ENCODE measurements at regions not wholly inside any gene's neighbourhood (a gene's known extent, or its start where the extent isn't known, plus 50 kb on each side); places are given as distances from the start of the nearest gene placed in this dataset.

DNA sequence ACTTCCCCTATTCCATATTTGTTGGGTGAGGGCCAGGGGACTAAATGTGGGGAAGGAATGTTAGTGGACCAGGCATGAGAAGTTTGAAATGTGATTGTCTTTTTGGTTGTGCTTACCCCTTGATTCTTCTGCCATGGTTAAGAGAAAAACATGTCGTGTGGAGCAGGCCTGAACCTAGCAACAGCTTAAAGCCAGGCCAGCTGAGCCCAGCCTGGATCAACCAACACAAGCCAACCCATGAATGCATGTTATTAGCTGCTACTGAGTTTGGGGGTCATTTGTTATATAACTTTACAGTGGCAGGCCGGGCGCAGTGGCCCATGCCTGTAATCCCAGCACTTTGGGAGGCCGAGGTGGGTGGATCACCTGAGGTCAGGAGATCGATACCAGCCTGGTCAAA, 52.4 kb upstream of the TRIO start:
- no peak for DNase-seq

DNA sequence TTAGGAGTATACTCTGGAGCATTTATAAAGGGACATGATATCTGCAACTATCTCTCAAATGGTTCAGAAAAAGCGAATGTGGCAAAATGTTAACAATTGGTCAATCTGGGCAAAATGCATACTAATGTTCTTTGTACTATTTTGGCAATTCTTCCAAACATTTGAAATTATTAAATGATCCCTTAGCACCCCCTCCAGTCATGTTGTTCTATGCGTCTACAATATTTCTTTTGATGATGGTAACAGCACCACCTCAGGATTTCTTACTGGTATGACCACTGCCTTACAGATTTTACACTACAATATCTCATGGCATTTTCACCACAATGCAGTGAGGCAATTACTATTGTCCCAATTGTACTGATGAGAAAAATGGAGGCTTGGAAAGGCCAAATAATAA, 52.9 kb upstream of the TRIO start:
- DNase-seq = no peak

DNA sequence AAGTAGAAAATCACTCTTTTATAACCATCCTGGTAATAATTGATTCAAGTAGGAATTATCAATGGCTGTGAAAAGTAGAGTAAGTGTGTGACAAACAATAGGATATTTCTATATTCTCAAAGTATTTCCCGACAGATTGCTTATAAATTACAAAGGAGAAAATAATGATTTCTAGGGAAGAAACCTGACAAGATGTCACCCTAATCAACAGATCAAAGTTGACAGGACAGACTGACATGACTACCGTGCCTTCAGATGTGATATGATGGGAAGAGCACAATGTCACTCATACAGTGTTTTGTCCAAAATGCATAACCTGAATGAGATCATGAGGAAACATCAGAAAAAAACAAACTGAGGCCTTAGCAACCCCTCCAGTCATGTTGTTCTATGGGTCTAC, 53.9 kb upstream of the TRIO start:
- DNase-seq = no peak

DNA sequence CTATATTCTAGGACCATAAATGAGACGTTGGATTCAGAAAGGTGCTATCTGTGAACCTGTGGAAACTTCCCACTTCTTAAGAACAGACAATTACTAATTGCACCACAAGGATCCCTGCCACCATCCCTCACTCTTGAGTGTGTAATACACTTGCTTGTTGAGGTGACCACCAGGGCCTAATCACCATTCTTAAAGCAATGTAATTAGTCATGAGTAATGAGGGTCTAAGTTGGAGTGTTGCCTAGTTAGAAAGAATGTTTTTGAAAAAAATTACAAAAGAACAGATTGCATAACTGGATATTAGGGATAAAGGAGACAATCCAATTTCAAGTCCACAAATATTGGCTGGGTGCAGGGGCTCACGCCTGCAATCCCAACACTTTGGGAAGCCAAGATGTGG, 56.9 kb upstream of the TRIO start:
- DNase-seq = no peak

DNA sequence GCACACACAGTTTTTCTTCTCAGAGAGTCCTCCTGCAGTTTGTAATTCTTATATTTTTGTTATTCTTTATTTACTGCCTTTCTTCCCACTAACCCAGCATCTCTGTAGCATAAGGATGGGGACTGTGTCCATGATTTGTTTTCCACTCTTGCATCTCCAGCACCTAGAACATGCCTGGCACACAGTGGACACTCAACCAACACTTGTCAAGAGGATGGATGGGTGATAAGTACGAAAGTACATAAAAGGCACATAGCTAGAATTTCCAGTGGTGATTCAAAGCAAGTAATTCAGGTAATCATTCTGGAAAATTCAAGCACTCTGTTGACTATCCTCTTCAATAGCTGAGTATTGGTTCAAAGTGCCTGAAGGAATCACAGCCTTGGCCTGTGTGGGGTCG, 60.2 kb upstream of the TRIO start:
- DNase-seq = no peak

DNA sequence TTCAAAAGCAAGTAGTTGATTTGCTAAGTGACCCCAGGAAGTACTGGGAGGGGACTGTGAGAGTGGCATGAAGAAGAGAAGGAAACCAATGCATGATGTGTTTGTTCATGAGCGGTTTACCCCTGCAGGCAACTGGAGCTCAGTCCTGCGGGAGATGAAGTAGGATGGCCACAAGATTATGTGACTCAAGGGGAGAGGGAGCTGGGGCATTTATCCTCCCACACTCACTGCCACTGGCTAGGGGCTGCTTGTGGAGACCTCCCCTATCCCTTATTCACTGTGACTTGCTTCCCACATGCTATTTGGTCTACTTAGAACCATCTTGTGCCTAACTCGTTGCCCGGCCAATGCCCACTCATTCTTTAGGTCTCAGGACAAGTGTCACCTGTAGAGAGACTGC, 60.6 kb upstream of the TRIO start:
- DNase-seq = no peak

DNA sequence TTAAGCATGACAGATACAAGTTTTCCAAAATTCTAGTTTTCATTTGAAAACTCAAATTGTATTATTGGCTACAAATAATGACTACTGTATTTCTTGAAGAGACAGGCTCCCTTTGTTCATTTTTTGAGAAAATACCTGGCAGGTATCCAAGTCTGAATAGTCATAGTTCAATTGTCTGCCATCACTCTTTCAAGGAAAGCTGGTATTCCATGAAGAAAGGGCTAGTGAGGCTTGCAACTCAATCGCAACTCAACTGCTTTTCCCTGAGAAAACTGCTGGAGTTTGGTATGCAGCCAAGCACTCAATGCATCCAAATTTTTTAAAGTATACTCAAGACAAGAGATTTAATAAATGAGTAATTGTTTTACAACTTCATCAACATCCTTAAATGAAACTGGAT, 61.4 kb upstream of the TRIO start:
- DNase-seq = no peak

DNA sequence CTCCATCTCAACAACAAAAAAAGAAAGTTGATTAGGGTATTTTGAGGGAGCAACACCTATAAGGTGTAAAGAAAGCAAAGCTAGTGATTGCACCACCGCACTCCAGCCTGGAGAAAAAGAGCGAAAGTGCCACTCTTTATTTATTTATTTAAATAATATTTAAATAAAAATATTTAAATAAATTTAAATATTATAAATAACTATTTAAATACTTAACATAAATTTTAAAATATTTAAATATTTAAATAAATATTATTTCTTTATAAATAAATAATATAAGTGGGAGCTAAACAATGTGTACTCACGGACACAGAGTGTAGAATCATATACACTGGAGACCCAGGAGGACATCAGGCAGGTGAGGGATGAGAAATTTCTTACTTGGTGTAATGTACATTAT, 64.4 kb upstream of the TRIO start:
- DNase-seq = no peak

DNA sequence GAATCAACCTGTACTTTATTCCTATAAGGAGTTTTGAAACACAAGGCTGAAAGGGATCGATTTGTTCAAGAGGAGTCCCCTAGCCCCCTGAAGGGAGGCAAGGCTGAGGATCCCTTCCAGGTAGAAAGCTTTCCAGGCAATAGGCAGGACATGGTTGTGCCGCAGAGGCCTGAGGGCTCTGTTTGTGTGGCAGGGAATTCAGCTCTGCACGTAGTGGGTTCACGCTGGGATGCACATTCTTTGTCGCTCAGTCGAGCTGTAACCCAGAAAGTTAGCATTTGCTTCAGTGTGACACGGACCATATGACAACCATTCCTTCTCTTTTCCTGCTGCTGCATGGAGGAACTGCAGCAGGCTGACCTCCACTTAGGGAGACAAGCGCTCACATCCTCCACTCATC, 65.6 kb upstream of the TRIO start:
- DNase-seq = no peak

DNA sequence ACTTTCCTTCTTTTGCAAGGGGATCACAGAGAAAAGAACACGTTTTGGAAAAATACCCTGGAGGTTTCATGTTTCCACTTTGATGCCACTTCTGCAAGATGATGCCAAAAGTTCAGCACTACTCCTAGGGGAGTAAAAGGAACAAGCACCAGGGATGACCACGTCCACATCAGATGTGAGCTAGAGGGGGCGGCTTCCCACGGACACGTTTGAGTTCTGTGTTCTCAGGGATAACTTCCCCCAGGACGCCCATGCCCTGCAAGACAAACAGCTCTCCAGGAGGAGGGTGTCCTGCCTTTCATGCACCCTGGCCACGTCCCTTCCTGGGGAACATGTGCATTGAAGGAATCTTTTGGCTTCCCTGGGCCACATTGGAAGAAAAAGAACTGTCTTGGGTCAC, 66.6 kb upstream of the TRIO start:
- no peak for DNase-seq

DNA sequence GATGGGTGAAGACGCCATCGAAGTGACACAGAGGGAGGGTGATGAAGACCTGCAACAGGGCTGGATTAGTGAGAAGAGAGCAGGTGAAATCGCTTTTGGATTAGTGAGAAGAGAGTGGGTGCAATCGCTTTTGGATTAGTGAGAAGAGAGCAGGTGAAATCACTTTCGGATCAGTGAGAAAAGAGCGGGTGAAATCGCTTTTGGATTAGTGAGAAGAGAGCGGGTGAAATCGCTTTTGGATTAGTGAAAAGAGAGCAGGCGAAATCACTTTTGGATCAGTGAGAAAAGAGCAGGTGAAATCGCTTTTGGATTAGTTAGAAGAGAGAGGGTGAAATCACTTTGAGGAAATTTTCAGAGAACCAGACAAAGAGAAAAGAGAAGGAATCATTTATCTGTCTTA, 67.2 kb upstream of the TRIO start:
- DNase-seq = no peak

DNA sequence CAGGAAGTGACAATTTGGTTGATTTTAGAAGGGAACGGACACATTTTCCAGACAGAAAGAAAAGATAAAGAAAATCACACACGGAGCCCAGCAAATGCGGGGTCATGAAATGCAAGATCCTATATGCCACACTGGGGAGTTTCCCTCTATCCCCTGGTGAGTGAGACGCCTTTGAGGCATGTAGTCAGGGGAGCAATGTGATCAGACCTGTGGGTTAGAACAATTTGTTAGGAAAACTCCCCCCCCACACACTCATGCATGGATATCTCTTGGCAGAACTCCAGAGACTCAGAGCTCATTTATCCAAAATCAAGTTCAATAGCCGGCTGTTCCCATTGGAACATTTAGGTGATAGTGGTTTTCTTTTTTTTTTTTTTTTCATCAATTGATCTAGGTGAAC, 71.7 kb upstream of the TRIO start:
- DNase-seq = peak; percentile 12

DNA sequence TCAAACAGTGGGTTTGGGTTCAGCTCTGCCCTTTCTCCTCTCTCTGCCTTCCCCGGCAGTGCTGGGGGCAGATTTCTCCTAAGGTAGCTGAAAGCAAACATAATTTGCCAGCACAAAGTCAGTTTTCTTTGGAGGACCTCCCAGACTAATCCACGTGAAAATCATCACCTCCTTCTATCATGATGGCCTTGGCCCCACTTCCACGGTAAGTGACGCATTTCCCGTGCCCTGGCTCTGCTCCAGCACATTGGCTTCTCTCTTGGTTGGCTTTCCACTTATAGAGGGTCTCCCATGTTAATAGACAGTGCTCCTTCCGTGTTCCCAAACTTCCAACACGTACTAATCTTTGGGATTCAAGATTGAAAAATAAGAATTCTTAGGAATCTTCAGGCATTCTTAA, 74.1 kb upstream of the TRIO start:
- no peak for DNase-seq

DNA sequence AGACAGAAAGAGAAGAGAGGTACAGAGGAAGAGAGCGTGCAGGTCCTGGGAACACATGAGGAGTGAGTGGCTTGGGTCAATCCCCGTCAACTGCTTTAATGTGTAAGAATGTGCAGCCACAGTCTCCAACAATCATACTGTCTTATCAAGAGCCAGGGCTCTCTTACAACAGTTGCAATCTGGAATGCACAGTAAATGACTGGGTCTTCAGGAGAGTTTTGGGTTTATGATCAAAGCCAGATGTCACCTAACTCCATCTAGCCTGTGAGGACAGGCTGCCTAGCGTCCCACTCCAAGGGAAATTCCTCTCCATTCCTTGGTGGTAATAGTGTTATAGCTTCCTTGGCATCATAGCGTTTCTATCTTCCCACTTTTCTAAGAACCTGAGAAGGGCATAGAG, 75.0 kb upstream of the TRIO start:
- no peak for DNase-seq

DNA sequence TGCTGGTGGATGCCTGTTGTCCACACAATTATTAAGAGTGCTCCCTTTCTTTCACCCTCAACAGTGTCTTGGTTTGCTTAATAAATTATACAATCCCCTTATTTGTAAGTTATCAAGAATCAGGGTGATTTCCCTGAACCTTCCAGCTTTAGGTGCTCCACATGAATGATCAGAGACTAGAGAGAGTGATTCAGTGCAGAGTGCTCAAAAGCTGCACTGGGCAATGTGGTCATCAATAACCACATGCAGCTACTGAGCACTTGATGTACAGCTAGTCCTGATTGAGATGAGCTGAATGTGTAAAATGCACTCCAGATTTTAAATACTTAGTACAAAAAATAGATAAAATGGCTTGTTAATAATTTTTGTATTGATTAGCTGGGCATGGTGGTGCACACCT, 76.8 kb upstream of the TRIO start:
- DNase-seq = no peak

DNA sequence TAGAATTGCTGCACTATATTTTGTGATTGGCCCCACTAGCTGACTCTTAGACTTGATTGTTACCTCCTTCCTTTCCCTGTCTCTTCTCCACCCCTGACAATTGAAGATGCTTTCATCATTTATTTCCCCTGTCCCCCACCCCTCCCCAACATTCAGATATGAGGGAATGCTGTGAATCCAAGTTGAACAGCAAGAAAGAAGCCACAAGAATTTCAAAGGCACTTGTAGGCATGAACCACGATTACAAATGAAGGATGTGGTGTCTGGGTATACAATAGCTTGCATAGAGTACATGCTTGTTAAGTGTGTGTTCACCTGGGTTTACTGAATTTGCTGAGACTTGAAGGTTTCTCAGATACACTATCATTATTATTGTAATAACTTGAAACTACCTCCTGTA, 78.3 kb upstream of the TRIO start:
- DNase-seq = no peak

DNA sequence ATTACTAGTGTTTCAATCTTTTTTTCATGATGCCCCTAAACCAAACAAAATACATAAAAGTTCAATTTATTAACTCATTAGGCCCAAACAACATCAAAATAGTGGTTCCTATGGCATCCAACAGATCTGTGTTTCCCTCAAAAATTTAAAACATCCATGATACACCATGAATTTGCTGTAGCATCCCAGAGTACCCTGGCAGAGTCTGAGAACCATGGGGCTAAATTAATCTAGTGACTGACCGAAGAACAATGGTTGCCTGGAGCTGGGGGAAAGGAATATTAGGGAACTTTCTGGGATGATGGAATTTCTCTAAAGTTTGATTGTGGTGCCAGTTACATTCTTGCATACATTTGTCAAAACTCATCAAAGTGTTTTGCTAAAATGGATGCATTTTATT, 79.5 kb upstream of the TRIO start:
- no peak for DNase-seq

DNA sequence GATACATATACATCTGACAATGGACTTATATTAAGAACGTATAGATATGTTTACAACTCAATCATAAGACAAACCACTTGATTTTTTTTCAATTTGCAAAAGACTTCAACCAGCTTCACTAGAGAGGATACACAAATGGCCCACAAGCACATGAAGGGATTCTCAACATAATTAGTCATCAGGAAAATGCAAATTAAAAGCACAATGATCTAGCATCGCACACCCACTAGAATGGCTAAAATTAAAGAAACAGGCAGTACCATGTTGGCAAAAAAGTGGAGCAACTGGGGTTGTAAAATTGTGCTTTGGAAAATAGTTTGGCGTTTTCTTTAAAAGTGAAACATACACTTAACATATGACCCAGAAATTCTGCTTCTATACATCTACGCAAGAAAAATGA, 80.0 kb upstream of the TRIO start:
- no peak for DNase-seq

DNA sequence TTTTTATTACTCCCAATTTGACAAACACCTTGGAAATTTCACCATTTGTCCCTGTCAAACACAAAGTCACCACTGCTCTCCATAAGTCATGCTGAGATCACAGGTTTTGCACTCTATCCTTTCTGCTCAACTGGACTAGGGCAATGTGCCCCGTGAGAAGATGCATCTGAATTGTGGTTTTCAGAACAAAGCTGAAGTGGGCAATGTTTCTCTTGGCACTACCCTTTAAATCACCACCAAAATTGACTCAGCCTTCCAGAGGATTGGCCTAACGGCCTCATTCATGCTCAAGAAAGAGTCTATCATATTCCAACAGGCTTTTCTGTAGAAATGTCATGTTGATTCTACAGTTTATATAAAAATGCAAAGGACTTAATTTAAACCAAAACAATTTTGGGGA, 81.0 kb upstream of the TRIO start:
- no peak for DNase-seq

DNA sequence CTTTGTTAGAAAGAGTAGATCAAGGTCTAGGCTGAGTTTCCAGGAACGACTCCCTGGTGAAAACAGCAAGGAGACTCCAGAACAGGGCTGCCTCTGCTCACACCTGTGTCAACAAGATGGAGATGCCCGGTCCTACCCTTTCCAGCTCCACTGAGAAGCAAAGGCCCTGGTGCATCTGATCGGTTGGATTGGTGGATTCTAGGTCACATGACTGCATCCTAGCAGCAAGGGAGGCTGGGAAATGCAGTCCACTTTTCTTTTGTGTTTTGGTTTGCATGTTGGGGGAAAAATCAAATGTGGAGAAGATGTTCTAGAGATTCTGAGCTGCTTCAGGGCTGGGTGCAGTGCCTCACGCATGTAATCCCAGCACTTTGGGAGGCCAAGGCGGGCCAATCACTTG, 82.0 kb upstream of the TRIO start:
- DNase-seq = no peak

DNA sequence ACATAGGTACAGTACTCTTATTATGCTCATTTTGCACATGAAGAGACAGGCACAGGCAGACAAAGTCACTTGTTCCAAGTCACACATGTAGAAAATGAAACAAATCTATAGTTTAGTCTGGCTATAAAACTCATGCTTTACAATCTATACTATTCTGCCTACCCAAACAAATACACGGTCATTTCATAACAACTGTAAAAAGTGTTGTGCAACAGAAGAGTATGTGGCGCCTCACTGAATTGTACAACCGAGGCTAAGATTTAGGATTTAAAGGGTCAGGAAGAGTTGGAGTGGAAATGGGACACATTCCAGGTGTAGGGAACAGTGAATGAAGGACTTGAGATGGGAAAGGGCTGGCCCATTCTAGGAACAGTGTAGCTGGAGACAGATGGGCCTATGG, 82.9 kb upstream of the TRIO start:
- no peak for DNase-seq

DNA sequence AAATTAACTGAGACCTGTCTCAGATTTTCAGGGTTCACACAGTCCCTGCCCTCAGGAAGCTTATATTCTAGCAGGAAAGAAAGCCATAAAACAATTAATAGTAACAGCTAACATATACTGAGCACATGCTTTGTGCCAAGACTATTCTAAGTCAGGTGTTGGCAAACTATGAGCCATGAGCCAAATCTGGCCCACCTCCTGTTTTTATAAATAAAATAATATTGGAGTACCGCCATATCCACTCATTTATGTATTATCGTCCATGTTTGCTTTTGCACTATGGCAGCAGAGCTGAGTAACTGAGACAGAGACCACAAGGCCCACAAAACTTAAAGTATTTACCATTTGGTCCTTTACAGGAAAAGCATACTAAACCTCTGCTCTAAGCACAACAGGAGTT, 83.3 kb upstream of the TRIO start:
- DNase-seq = no peak

DNA sequence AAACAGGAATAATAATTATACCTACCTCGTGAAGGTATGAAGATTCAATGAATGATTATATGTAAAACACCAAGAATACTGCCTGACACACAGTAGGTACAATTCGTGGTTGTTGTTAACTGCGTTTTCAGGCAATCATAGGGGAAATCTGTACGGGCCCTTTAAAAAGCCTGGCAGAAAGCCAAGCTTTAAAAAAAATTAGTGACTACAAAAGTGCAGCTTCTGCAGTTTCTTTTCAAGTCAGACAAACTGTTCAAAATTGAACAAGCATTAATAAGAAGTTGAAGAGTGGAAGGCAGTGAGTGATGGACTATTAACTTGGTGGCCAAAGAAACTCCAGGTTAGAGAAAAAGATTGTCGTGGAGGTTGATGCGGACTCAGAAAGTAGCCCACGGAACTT, 85.9 kb upstream of the TRIO start:
- DNase-seq = no peak

DNA sequence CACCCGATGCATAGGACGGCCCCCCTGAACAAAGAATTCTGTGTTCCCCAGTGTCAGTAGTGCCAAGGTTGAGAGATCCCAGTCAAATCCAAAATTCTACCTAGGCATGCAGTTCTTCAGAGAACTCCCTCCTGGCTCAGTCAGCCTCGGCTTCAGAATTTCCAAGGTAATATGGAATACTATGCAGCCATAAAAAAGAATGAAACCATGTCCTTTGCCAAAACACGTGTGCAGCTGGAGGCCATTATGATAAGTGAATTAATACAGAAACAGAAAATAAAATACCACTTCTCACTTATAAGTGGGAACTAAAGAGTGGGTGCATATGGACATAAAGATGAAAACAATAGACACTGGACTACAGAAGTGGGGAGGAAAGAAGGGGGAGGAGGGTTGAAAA, 87.1 kb upstream of the TRIO start:
- no peak for DNase-seq

DNA sequence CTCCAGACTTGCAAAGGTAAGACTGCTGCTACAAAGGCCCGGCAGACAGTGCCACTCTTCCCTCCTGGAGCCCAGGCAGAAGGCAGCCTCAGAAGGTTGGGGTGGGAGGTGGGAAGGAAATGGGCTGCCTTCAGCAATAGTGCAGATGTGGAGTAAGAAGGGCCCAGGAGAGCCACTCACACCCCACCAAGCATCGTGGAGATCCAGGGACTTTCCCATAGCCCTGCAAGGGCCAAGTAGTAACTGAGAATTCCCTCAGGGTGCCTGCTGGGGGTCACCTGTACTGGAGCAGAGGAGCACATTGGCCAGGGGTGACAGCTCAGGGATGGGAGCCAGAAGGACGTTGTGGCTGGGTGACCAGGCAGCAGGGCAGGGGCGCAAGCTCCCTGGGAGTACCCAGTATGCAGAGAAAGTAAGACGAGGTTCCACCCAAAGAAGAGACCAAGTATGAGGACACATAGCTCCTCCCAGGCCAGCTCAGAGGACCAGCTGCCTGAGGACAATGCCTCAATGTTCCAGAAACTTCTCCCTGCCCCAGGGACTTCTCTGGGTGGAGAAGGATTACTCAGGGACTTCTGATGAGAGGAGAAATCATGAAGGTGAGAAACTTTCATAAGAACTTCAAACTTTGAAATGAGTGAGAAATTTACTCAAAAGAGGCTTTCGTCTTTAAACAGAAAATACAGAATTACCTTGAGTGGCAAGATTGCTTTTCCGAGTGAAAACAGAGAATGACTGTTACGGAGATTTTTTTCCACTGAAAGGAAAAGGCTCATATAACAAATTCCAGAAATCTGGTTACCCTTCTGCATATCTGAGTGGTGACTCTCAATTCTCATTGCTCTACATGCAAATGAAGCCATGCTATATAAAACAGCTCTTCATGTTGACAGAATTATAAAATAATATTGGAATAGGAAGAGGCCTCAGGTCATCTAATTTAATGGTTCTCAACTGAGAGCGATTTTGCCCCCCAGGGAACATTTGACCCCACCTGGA, 87.9 kb upstream of the TRIO start:
- no peak for DNase-seq

Data from NCI-H345 (cell line).